ENCODE measurements at regions not wholly inside any gene's neighbourhood (a gene's known extent, or its start where the extent isn't known, plus 50 kb on each side); places are given as distances from the start of the nearest gene placed in this dataset.
"Not testable (repeated sequence)": the region's sequence is repeated elsewhere in the genome, so short reads cannot be mapped to it uniquely, and the experiment has no call there.

GRCh38 chr2:198270157-198270556 is 465.8 kb downstream of the PLCL1 start:
- CTCF ChIA-PET; DNase-seq (ENCODE audit: low spot score); H3K4me3 Mint-ChIP-seq; H3K27me3 Mint-ChIP-seq (ENCODE audit: low read depth); ATAC-seq; H3K27ac Mint-ChIP-seq; H3K4me1 Mint-ChIP-seq; POLR2A ChIA-PET; H3K9me3 Mint-ChIP-seq; H3K36me3 Mint-ChIP-seq: not testable (repeated sequence)

GRCh38 chr2:198268519-198268918 is 464.1 kb downstream of the PLCL1 start:
- ChIA-PET CTCF (no interaction called here), POLR2A (no interaction called here)
- Mint-ChIP-seq H3K36me3 (no peaks in the 10 kb centered on the region), H3K27ac (no peak overlapping the region), H3K4me1 (no peaks in the 10 kb centered on the region), H3K27me3 (ENCODE audit: low read depth) (no peaks in the 10 kb centered on the region), H3K4me3 (no peak overlapping the region), H3K9me3 (peaks cover 5% of the 10 kb centered on the region; the same call in 1 of the 2 replicates)
- no peak for ATAC-seq
- DNase-seq (ENCODE audit: low spot score) = no peak
- TF ChIP-seq PRRX2 (CRISPR knock-in tag; IDR thresholded peaks at IDR 0.05) (no peak), ZNF263 (CRISPR knock-in tag; IDR thresholded peaks at IDR 0.05; ENCODE audit: low read depth) (no peak)

GRCh38 chr2:198259496-198259895 is 455.1 kb downstream of the PLCL1 start:
- Mint-ChIP-seq H3K27ac (no peak overlapping the region), H3K9me3 (no peaks in the 10 kb centered on the region)

More at GRCh38 chr2:198259496-198259895, 455.1 kb downstream of the PLCL1 start:
- ChIA-PET POLR2A (no interaction called here), CTCF (no interaction called here)
- no peak for TF ChIP-seq ESRRA (CRISPR knock-in tag; IDR thresholded peaks at IDR 0.05; ENCODE audit: borderline replicate concordance)
- TF ChIP-seq HMGA2 (CRISPR knock-in tag; IDR thresholded peaks at IDR 0.05) = no peak
- TF ChIP-seq TCF7 (CRISPR knock-in tag; IDR thresholded peaks at IDR 0.05; ENCODE audit: low read depth) = no peak
- TF ChIP-seq RELA (CRISPR knock-in tag; IDR thresholded peaks at IDR 0.05; ENCODE audit: borderline replicate concordance) = no peak
- TF ChIP-seq ZNF317 (CRISPR knock-in tag; IDR thresholded peaks at IDR 0.05; ENCODE audit: borderline replicate concordance, low read depth) = no peak
- no peak for TF ChIP-seq NFATC4 (CRISPR knock-in tag; IDR thresholded peaks at IDR 0.05)
- TF ChIP-seq ZMAT4 (CRISPR knock-in tag; IDR thresholded peaks at IDR 0.05) = no peak
- no peak for TF ChIP-seq ZNF532 (CRISPR knock-in tag; IDR thresholded peaks at IDR 0.05; ENCODE audit: borderline replicate concordance)
- TF ChIP-seq ZSCAN18 (CRISPR knock-in tag; IDR thresholded peaks at IDR 0.05) = no peak
- no peak for TF ChIP-seq JUN (CRISPR knock-in tag; IDR thresholded peaks at IDR 0.05)
- TF ChIP-seq SMAD3 (CRISPR knock-in tag; IDR thresholded peaks at IDR 0.05; ENCODE audit: borderline replicate concordance) = no peak
- no peak for TF ChIP-seq ATF3 (CRISPR knock-in tag; conservative IDR thresholded peaks at IDR 0.05)
- no peak for TF ChIP-seq ZNF512 (CRISPR knock-in tag; IDR thresholded peaks at IDR 0.05; ENCODE audit: borderline replicate concordance)
- TF ChIP-seq ZNF232 (CRISPR knock-in tag; IDR thresholded peaks at IDR 0.05) = no peak
- TF ChIP-seq E2F1 (CRISPR knock-in tag; IDR thresholded peaks at IDR 0.05) = no peak
- no peak for TF ChIP-seq ZNF121 (CRISPR knock-in tag; IDR thresholded peaks at IDR 0.05)
- TF ChIP-seq TEAD4 (CRISPR knock-in tag; IDR thresholded peaks at IDR 0.05) = no peak
- no peaks in the 10 kb centered on the region for H3K27me3 Mint-ChIP-seq (ENCODE audit: low read depth)
- H3K4me1 Mint-ChIP-seq = no peaks in the 10 kb centered on the region
- no peak overlapping the region for H3K4me3 Mint-ChIP-seq
- ATAC-seq (no peak), DNase-seq (ENCODE audit: low spot score) (no peak)
- H3K36me3 Mint-ChIP-seq = no peaks in the 10 kb centered on the region

Data from WTC11 (cell line).